Astrocyte of the cerebellum (primary cell): ENCODE measurements at regions not wholly inside any gene's neighbourhood (a gene's known extent, or its start where the extent isn't known, plus 50 kb on each side); places are given as distances from the start of the nearest gene placed in this dataset.

Experiments used
- DNase-seq: peaks from one replicate; pipeline ENCODE4 v3.0.0-alpha.2; 2011; ENCODE audit warnings: low read depth
- H3K4me3 ChIP-seq: 2 replicates; pipeline ENCODE4 v1.5.1; 2011; ENCODE audit warnings: mild to moderate bottlenecking, low read depth, low read length, moderate library complexity
- in situ Hi-C: cut with HindIII; loops from 2 replicates; pipeline ENCODE4 v1.10.0; 2017; ENCODE audit warnings: low sequenced_read_pairs
- TF ChIP-seq, protein P1 (sequence below): IDR thresholded peaks from 2 replicates; pipeline ENCODE4 v1.5.1; 2012; ENCODE audit warnings: low read length, low read depth, moderate library complexity, mild to moderate bottlenecking; ENCODE audit errors: missing control alignments

DNA sequence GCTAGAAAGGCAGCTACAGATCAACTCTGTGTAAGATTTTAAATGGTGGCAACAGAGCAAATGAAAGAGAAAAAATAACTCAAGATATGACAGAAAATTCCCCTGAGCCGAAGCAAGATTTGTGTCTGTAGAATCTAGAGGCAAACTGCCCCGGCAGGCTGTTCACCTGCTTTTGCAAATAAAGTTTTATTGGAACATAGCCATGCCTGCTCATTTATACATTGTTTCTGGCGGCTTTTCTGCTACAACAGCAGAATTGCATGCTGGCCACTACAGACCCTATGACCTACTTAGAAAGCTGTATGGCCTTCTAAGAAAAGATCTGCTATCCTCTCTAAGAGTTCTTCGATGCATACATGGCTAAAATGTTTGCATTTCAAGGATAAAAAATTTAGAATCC is 119.5 kb downstream of the SALL1 start:
- TF ChIP-seq, protein P1, sequence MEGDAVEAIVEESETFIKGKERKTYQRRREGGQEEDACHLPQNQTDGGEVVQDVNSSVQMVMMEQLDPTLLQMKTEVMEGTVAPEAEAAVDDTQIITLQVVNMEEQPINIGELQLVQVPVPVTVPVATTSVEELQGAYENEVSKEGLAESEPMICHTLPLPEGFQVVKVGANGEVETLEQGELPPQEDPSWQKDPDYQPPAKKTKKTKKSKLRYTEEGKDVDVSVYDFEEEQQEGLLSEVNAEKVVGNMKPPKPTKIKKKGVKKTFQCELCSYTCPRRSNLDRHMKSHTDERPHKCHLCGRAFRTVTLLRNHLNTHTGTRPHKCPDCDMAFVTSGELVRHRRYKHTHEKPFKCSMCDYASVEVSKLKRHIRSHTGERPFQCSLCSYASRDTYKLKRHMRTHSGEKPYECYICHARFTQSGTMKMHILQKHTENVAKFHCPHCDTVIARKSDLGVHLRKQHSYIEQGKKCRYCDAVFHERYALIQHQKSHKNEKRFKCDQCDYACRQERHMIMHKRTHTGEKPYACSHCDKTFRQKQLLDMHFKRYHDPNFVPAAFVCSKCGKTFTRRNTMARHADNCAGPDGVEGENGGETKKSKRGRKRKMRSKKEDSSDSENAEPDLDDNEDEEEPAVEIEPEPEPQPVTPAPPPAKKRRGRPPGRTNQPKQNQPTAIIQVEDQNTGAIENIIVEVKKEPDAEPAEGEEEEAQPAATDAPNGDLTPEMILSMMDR, result no peak
- DNase-seq, result no peak
- in situ Hi-C loops, result no loop called here

DNA sequence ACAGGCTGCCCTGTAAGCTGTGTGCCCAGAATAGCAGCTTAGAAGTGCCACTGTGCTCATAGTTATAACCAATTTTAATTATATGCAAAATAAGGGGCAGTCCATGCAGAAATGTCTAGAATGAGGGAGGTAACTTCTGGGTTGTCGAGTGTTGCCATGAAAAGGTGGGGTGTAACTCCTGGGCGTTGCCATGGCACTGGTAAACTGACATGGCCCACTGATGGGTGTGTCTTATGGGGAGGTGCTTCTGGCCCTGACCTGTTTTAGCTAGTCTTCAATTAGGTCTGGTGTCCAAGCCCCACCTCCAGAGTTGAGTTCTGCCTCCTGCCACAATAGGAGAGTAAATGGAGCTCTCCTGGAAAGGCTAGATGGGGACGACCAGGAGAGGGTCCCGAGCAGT is 120.6 kb downstream of the SALL1 start:
- in situ Hi-C loops, result no loop called here
- TF ChIP-seq, protein P1, result no peak
- no peak for DNase-seq
- no peak overlapping the region for H3K4me3 ChIP-seq

More for the DNA sequence above, 119.5 kb downstream of the SALL1 start:
- no peak overlapping the region for H3K4me3 ChIP-seq

DNA sequence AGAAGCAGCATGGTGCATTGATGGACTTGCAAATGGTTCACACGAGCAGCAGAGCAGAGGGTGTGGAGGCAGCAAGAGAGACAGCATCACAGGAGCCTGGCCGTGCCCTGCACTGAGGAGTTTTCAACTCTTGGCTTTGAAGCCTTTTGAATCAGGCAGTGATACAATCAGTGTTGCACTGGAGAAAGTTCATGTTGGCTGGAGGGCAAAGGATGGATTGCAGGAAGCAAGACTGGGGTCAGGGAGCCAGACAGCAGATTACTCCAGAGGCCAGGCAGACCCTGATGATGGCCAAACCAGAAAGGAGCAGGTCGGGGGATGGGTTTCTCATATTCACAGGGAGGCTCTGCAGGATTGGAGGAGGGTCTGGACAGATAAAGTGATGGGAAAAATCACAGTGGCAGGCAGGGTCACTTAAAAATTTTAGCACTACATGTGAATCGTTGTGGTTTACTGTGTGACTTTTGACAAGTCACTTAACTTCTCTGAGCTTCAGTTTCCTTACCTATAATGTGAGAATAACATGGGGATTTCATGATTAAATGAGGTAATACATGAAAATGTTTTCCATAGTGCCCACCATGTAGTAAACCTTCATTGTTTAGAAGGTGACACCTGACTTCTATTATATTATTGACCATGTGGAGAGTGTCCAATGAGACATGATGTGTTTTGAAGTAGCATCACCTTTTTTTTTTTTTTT is 125.3 kb downstream of the SALL1 start:
- TF ChIP-seq, protein P1, result no peak
- no peak overlapping the region for H3K4me3 ChIP-seq
- in situ Hi-C loops, result no loop called here
- DNase-seq, result no peak

DNA sequence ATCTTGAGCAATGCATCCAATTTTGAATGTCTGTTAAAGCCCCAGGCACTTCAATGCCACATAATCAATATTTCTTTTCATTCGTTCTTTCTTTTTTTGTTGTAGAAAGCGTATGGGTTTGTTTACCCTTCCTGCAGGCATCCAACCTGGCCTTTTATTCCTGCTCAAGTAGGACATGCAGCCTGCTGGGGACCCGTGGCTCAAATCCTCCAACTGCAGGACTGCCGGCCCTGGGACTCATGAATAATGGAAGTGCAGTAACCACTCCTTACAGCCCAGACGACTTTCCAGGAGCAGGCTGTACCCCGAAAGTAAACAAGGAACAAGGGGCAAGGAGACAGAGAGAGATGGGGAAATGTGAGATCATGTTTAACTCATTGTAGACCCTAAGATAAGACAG is 126.4 kb downstream of the SALL1 start:
- TF ChIP-seq, protein P1, result no peak
- no peak overlapping the region for H3K4me3 ChIP-seq
- in situ Hi-C loops, result no loop called here
- DNase-seq, result no peak

DNA sequence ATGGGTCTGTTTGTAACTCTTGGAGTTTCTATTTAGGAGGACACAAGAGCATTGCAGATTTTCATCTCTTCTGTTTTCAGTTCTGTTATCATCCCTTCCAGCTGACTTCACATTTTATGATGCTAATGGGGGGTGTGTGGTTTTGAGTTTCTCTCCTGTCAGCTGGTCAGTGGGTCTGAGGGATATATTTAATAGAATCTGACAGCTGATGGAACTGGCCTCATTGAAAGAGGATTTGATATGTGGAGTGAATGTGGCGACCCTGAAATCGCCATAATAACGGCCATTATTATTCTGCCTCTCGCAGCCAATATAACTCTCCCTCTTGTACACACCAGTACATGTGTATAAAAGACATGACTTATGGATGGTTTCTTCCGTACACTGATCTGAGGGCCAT is 128.1 kb downstream of the SALL1 start:
- DNase-seq, result no peak
- TF ChIP-seq, protein P1, result no peak
- no peak overlapping the region for H3K4me3 ChIP-seq
- in situ Hi-C loops, result no loop called here

DNA sequence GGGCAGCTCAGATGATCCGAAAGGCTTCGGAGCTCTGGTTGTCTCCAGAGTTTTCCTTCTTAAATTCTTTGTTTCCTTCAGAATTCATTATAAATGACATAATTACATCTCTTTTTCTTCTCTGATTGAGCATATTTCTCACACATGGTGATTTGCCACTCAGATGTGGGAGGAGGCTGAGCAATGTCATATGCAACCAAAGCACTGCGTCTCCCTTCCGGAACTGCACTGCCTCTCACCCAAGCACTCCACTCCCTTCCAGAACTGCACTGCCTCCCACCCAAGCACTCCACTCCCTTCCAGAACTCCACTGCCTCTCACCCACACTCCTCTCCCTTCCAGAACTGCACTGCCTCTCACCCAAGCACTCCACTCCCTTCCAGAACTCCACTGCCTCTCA is 131.5 kb downstream of the SALL1 start:
- TF ChIP-seq, protein P1, result no peak
- no peak for DNase-seq
- no peak overlapping the region for H3K4me3 ChIP-seq
- in situ Hi-C loops, result loop anchor here (5.0 kb wide), 1 partner anchor 53 kb away; no protein-coding TSS in a partner anchor
